ENCODE measurements at regions not wholly inside any gene's neighbourhood (a gene's known extent, or its start where the extent isn't known, plus 50 kb on each side); places are given as distances from the start of the nearest gene placed in this dataset.

- no peak for TF ChIP-seq RARB (CRISPR knock-in tag; IDR thresholded peaks at IDR 0.05)
- no peak for TF ChIP-seq PATZ1 (CRISPR knock-in tag; IDR thresholded peaks at IDR 0.05; ENCODE audit: borderline replicate concordance)
- no peak for TF ChIP-seq ZNF70 (CRISPR knock-in tag; IDR thresholded peaks at IDR 0.05)
These were observed 132.1 kb downstream of the DICER1 start for GRCh38 chr14:95025218-95025617.
